A673 (cell line): ENCODE measurements at regions not wholly inside any gene's neighbourhood (a gene's known extent, or its start where the extent isn't known, plus 50 kb on each side); places are given as distances from the start of the nearest gene placed in this dataset.
A peak's percentile ranks its signal among the peaks of the same experiment; 100 is the strongest.

Experiments
- BruUV-seq: library from RNA; stranded (reverse); fragments of 400-500 nt; replicated peaks from 2 replicates; lab custom pipeline; 2021; lab: Mats Ljungman, UMichigan
- CTCF ChIA-PET: fragments of 300-600 bp; sonication (Branson Sonifier 250); formaldehyde crosslinking; loops from one replicate; lab custom pipeline; 2022; ENCODE audit warnings: antibody characterized with exemption; lab: Charles Lee
- POLR2A ChIA-PET: fragments of 300-600 bp; sonication (Branson Sonifier 250); formaldehyde crosslinking; loops from one replicate; lab custom pipeline; 2022; ENCODE audit warnings: antibody characterized with exemption; ENCODE audit not compliant: low non-redundant PET; lab: Charles Lee
- DNase-seq: peaks from one replicate; pipeline ENCODE4 v3.0.0-alpha.2; 2015; ENCODE audit warnings: low spot score
- H3K27ac ChIP-seq: fragments of 200-600 bp; sonication (generic); 2 replicates; pipeline ENCODE4 v1.5.1; 2016; ENCODE audit warnings: mixed run types, low read depth, mild to moderate bottlenecking, mixed read lengths, antibody characterized with exemption, low read length; ENCODE audit not compliant: poor library complexity, severe bottlenecking
- H3K27me3 ChIP-seq: fragments of 200-600 bp; sonication (generic); replicated peaks from 2 replicates; pipeline ENCODE4 v1.6.1; 2017; ENCODE audit warnings: mixed run types, low read depth, mild to moderate bottlenecking, mixed read lengths, antibody characterized with exemption, low read length; ENCODE audit not compliant: insufficient read depth, poor library complexity
- H3K36me3 ChIP-seq: fragments of 200-600 bp; sonication (generic); 2 replicates; pipeline ENCODE4 v1.6.1; 2016; ENCODE audit warnings: mixed run types, mild to moderate bottlenecking, mixed read lengths, antibody characterized with exemption, low read length; ENCODE audit not compliant: insufficient read depth, poor library complexity, severe bottlenecking
- H3K4me1 ChIP-seq: fragments of 200-600 bp; sonication (generic); 2 replicates; pipeline ENCODE4 v1.6.1; 2017; ENCODE audit warnings: mixed run types, mild to moderate bottlenecking, mixed read lengths, antibody characterized with exemption, low read length; ENCODE audit not compliant: insufficient read depth, poor library complexity, severe bottlenecking
- H3K4me3 ChIP-seq: fragments of 200-600 bp; sonication (generic); 2 replicates; pipeline ENCODE4 v1.5.1; 2016; ENCODE audit warnings: low read depth, mixed run types, mild to moderate bottlenecking, mixed read lengths, low read length; ENCODE audit not compliant: poor library complexity, severe bottlenecking
- H3K9me3 ChIP-seq: fragments of 200-600 bp; sonication (generic); 2 replicates; pipeline ENCODE4 v1.6.1; 2016; ENCODE audit warnings: mixed run types, low read depth, mild to moderate bottlenecking, mixed read lengths, antibody characterized with exemption, low read length; ENCODE audit not compliant: poor library complexity, severe bottlenecking
- EZH2 ChIP-seq: fragments of 200-600 bp; sonication (generic); IDR thresholded peaks from 2 replicates; pipeline ENCODE4 v1.6.1; 2017; ENCODE audit warnings: borderline replicate concordance, low read depth, mild to moderate bottlenecking, mixed read lengths, antibody characterized with exemption, low read length; ENCODE audit not compliant: poor library complexity, severe bottlenecking
- intact Hi-C: fragments of 100-400 bp; cut with micrococcal nuclease; formaldehyde crosslinking; loops from one replicate; pipeline ENCODE4 v1.10.0; 2022; ENCODE audit not compliant: unreplicated experiment
- TF ChIP-seq, protein P1 (sequence below): fragments of 300-800, 200-600 bp; sonication (generic); conservative IDR thresholded peaks from 2 replicates; pipeline ENCODE4 v1.5.1; 2017; ENCODE audit warnings: low read depth, mild to moderate bottlenecking, antibody characterized with exemption, low read length, moderate library complexity, mixed read lengths

DNA sequence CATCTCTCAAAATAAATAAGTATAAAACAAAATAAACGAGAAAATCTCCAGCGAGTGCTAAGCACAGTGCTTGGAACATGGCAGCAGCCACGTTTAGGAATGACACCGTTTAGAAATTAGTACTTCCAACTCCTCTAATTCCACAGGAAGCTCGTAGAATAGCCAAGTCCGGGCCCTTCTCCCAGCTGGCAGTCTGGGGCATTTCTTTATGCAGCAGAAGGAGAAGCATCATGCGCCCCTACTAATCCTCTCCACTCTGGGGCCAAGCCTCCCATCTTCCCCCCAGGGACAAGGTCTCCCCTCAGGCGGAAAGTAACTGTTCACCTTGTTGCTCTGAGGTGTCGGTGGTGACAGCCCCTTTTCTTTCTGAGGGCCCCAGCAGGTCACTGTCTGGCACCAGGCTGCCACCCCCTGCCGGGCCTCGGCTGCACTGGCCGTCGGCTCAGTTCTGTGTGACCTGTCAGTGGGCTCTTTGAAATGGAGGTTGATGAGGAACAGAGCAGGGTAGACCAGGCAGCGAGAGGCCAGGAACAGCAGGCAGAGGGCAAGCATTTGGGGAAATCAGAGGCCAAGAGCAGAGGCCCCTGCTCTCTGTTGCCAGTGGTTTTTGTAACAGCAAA is 113.5 kb upstream of the WWC1 start:
- ChIA-PET CTCF (no interaction called here), POLR2A (no interaction called here)
- intact Hi-C loops = no loop called here
- TF ChIP-seq, protein P1, sequence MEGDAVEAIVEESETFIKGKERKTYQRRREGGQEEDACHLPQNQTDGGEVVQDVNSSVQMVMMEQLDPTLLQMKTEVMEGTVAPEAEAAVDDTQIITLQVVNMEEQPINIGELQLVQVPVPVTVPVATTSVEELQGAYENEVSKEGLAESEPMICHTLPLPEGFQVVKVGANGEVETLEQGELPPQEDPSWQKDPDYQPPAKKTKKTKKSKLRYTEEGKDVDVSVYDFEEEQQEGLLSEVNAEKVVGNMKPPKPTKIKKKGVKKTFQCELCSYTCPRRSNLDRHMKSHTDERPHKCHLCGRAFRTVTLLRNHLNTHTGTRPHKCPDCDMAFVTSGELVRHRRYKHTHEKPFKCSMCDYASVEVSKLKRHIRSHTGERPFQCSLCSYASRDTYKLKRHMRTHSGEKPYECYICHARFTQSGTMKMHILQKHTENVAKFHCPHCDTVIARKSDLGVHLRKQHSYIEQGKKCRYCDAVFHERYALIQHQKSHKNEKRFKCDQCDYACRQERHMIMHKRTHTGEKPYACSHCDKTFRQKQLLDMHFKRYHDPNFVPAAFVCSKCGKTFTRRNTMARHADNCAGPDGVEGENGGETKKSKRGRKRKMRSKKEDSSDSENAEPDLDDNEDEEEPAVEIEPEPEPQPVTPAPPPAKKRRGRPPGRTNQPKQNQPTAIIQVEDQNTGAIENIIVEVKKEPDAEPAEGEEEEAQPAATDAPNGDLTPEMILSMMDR = no peak
- no peak for TF ChIP-seq EZH2
- H3K27ac ChIP-seq = no peak overlapping the region
- H3K36me3 ChIP-seq = no peaks in the 10 kb centered on the region
- H3K27me3 ChIP-seq = no peaks in the 10 kb centered on the region
- DNase-seq = no peak
- no TSS peak for BruUV-seq
- H3K4me3 ChIP-seq = no peak overlapping the region
- peaks cover 3% of the 10 kb centered on the region for H3K4me1 ChIP-seq
- H3K9me3 ChIP-seq = no peaks in the 10 kb centered on the region

DNA sequence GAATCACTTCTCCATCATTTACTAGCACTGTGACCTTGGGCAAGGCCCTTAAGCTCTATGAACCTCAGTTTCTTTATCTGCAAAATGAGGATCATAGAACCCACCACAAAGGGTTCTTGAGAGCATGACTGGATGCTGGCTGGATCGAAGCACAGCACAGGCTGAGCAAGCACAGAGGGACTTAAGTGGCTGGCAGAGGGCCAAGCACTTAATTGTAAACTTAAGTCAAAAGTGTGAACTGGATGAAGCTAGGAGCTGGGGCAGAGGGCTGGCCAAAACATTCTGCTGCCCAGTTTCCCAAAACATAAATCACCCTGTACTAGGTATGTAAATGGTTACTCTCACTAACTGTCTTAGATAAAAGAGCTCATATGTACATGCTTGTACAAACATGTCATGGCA is 112.3 kb upstream of the WWC1 start:
- Histone ChIP-seq H3K27ac (no peak overlapping the region), H3K9me3 (no peaks in the 10 kb centered on the region), H3K4me3 (no peak overlapping the region), H3K27me3 (no peaks in the 10 kb centered on the region), H3K36me3 (no peaks in the 10 kb centered on the region), H3K4me1 (peaks cover 3% of the 10 kb centered on the region)
- intact Hi-C loops = no loop called here
- BruUV-seq = no TSS peak
- DNase-seq = peak; percentile 34
- TF ChIP-seq EZH2 = no peak
- TF ChIP-seq, protein P1 = no peak
- CTCF ChIA-PET = no interaction called here
- POLR2A ChIA-PET = no interaction called here

DNA sequence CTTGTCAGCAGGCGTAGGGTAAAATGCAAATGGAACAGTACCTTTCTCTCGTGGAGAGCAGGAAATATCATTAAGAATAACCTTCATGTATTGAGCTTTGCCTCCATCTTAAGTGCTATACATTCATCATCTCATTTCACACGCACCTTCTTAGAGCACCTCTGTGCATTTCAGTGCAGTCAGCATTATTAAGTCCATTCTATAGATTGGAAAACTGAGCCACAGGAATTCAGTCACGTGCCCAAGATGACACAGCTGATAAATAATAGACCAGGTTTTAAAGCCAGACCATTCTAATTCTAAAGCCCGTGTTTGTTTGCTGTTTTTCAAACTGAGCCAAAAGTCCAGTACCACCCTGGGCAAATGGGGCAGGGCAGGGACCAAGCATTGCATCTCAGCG is 109.2 kb upstream of the WWC1 start:
- no peak for DNase-seq
- BruUV-seq = no TSS peak
- H3K27ac ChIP-seq = no peak overlapping the region
- H3K9me3 ChIP-seq = no peaks in the 10 kb centered on the region
- TF ChIP-seq EZH2 = no peak
- TF ChIP-seq, protein P1 = no peak
- ChIA-PET POLR2A (no interaction called here), CTCF (no interaction called here)
- no peaks in the 10 kb centered on the region for H3K36me3 ChIP-seq
- H3K4me3 ChIP-seq = no peak overlapping the region
- H3K4me1 ChIP-seq = peaks cover 3% of the 10 kb centered on the region
- intact Hi-C loops = no loop called here
- no peaks in the 10 kb centered on the region for H3K27me3 ChIP-seq
